ENCODE measurements at regions not wholly inside any gene's neighbourhood (a gene's known extent, or its start where the extent isn't known, plus 50 kb on each side); places are given as distances from the start of the nearest gene placed in this dataset.

DNA sequence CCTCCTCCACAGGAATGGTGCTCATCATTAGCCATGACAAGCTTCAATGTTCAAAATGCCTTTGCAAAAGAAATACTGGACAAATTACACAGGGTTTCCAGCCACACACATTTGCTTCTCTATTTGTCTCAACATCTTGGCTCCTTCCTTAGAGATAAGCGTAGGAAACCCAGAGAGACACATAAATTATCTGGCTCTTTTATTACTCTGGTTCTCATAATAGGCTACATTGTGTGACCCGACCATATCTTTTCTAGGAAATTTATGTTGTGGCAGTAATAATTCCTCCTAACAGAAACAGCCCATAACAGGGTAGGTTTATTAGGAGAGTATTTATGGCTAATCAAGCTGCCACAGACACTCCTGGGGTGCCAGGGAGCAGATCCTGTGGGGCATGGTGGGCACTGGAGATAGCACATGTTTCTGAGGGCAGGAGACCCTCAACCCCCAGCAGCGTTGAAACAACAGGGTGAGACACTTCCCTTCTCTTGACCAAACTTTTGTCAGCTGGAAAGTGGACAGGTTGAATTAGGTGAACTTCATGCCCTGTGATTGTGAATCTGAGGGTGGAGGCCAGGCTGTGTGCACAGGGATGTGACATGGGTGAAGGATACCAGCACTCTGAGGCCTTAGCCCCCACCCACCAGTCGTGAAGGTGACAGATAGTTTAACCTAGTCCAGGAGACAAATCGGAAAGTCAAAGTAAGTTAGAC, 295.9 kb upstream of the ZNF32 start:
- POLR2A ChIA-PET: no interaction called here

DNA sequence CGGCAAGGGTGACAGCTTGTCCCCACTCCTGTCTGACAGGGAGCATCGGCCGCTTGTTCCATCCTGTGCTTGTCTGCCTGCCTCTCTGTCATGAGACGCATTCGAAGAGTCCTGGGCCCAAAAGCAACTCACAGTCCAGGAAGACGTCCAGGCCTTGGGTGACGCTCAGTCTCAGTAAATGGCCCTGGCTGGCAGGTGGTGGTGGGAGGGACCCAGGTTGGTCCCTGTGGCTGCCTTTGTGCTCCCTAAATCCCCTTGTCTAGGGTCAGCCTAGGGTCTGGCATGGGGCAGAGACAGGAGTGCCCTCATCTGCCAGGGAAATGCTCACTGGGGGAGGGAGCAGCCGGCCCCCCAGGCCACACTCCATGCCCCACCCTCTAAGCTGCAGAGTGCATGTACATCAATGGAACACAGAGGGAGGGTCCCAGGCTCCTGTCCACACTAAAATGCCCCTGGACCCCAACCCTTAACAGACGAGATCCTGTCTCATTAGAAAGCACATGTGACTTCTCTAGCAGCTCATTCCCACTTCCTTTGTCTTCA, 295.2 kb upstream of the ZNF32 start:
- ChIA-PET CTCF (no interaction called here), POLR2A (no interaction called here)
- H3K27me3 Mint-ChIP-seq (ENCODE audit: low read depth): peaks cover 10% of the 10 kb centered on the region
- ATAC-seq: no peak
- DNase-seq: peak; percentile 4
- peaks cover 13% of the 10 kb centered on the region for H3K4me1 Mint-ChIP-seq (ENCODE audit: low read depth)
- H3K4me3 Mint-ChIP-seq: no peak overlapping the region
- H3K36me3 Mint-ChIP-seq (ENCODE audit: low read depth): no peaks in the 10 kb centered on the region
- no peaks in the 10 kb centered on the region for H3K9me3 Mint-ChIP-seq (ENCODE audit: insufficient read depth)
- no peak overlapping the region for H3K27ac Mint-ChIP-seq

More for the DNA sequence above, 295.9 kb upstream of the ZNF32 start:
- CTCF ChIA-PET: no interaction called here
- Mint-ChIP-seq H3K4me3 (no peak overlapping the region), H3K36me3 (ENCODE audit: low read depth) (no peaks in the 10 kb centered on the region), H3K4me1 (ENCODE audit: low read depth) (peaks cover 12% of the 10 kb centered on the region), H3K27ac (no peak overlapping the region), H3K9me3 (ENCODE audit: insufficient read depth) (no peaks in the 10 kb centered on the region), H3K27me3 (ENCODE audit: low read depth) (peaks cover 10% of the 10 kb centered on the region)
- ATAC-seq (no peak), DNase-seq (peak; percentile 7)

DNA sequence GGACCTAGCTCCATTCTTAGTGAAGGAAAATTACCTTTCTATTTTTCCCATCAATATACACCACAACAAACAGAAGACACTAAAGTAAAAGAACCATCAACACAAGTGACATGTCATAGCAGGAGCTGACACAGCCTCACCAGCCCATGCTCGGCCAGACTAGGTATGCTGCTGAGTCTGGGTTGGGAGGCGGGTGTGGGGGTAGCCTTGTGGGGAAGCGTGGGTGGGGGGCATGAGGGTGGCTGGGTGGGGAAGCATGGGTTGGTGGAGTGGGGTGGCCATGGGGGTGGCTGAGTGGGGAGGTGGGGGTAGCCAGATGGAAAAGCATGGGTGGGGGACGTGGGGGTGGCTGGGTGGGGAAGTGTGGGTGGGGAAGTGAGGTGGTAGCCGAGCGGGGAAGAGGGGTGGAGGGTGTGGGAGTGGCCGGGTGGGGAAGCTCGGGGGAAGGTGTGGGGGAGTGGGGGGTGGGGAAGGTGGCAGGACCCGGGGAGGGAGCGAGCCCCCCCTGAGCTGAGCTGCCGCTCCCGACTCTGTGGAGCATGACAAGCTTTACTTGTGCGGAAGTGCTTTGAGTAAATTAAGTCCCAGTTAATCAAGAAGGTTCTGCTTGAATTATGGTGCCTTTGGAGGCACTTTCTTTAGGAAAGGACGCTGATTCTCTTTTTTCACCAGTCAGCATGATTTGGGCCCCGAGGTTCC, 294.6 kb upstream of the ZNF32 start:
- H3K4me1 Mint-ChIP-seq (ENCODE audit: low read depth): peaks cover 13% of the 10 kb centered on the region
- CTCF ChIA-PET: no interaction called here
- DNase-seq: peak; percentile 10

DNA sequence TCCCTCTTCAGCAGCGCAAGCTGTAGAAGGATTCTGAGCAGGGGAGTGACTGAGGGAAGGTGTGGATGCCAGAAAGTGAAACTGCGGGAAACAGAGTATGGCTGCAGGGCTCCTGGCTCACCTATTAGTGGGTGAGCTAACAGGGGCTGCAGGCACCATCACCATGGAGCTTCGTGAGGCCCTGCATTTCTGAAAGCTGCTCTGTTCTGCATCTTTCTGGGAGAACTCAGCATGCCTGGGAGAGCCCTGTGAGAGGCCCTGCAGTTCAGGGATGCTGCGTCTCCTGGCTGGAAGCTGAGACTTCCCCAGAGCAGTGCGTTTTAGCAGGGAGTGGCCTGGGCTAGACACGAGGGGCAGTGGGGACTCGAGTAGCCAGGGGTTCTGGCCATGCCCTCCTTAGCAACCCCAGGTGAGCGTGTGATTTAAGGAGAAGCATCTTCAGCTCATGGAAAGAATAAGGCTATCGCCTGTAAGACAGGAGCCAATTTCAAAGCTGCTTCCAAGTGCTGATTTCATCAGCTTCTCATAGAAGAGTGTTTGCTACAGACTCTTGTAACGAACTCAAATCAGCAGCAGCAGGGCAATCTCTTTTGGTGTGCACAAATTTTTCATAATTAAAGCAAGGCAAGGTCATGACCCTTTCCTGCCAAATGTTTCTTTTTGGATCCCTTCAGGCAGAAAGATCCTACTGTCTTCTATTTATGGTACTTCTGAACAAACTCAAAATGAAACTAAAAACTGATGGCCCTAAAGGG, 293.6 kb upstream of the ZNF32 start:
- H3K36me3 Mint-ChIP-seq (ENCODE audit: low read depth): no peaks in the 10 kb centered on the region
- ATAC-seq (no peak), DNase-seq (no peak)
- peaks cover 13% of the 10 kb centered on the region for H3K4me1 Mint-ChIP-seq (ENCODE audit: low read depth)
- ChIA-PET POLR2A (interaction anchor here (0.6 kb wide), 1 partner anchor 1500 kb away, joined by 4 read pairs; no protein-coding TSS in a partner anchor), CTCF (no interaction called here)
- H3K27me3 Mint-ChIP-seq (ENCODE audit: low read depth): peaks cover under 1% of the 10 kb centered on the region
- no peak overlapping the region for H3K4me3 Mint-ChIP-seq
- H3K27ac Mint-ChIP-seq: no peak overlapping the region
- no peaks in the 10 kb centered on the region for H3K9me3 Mint-ChIP-seq (ENCODE audit: insufficient read depth)

More for the DNA sequence above, 294.6 kb upstream of the ZNF32 start:
- H3K27ac Mint-ChIP-seq: no peak overlapping the region
- peaks cover 6% of the 10 kb centered on the region for H3K27me3 Mint-ChIP-seq (ENCODE audit: low read depth)
- H3K9me3 Mint-ChIP-seq (ENCODE audit: insufficient read depth): no peaks in the 10 kb centered on the region
- POLR2A ChIA-PET: no interaction called here
- no peak for ATAC-seq
- no peaks in the 10 kb centered on the region for H3K36me3 Mint-ChIP-seq (ENCODE audit: low read depth)
- no peak overlapping the region for H3K4me3 Mint-ChIP-seq

DNA sequence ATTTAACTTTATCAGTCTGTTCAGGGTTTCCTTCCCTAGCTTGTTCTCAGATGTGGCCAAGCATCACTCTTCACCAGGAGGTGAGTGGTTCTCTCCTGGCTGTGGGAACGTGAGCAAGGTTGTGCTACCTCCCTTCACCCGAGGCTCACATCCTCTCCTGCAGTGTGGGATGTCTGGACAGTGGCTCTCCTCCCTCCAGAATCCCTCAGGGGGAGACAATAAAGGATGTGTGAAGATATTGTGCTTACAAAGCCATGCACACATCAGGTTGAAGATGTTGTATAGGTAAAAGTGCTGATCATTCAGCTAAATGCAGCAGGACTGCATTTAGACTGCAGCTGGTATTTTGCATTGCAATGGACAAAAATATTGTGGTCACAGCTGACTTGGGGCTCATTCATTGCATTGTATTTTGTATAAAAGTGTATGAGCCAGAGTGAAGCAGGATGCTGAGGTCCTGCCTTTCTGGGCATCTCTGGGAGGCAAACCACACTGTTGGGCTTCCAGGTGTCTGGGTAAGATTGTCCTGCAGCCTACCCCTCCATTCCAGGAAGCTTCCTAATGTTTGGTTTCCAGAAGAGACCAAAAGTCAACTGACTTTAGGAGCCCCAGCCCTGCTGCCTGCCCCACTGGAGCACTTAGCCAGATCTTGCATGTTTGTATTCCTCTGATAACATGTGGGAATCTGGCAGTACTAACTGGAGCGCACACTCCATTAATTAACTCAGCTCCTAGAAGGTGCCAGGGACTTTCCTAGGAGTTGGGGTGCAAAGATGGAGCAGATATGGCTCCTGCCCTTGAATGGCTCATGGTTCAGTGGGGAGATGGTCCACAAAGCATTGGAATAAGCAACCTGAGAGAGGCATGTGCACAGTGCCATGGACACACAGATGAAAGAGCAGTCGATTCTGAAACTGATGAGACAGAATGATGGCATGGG, 292.5 kb upstream of the ZNF32 start:
- ATAC-seq (no peak), DNase-seq (peak; percentile 17)
- ChIA-PET POLR2A (no interaction called here), CTCF (interaction anchor here (1.4 kb wide), 1 partner anchor 251 kb away, joined by 4 read pairs; no protein-coding TSS in a partner anchor)
- Mint-ChIP-seq H3K4me1 (ENCODE audit: low read depth) (peaks cover 13% of the 10 kb centered on the region), H3K36me3 (ENCODE audit: low read depth) (no peaks in the 10 kb centered on the region), H3K27me3 (ENCODE audit: low read depth) (no peaks in the 10 kb centered on the region), H3K27ac (no peak overlapping the region), H3K4me3 (no peak overlapping the region), H3K9me3 (ENCODE audit: insufficient read depth) (no peaks in the 10 kb centered on the region)

DNA sequence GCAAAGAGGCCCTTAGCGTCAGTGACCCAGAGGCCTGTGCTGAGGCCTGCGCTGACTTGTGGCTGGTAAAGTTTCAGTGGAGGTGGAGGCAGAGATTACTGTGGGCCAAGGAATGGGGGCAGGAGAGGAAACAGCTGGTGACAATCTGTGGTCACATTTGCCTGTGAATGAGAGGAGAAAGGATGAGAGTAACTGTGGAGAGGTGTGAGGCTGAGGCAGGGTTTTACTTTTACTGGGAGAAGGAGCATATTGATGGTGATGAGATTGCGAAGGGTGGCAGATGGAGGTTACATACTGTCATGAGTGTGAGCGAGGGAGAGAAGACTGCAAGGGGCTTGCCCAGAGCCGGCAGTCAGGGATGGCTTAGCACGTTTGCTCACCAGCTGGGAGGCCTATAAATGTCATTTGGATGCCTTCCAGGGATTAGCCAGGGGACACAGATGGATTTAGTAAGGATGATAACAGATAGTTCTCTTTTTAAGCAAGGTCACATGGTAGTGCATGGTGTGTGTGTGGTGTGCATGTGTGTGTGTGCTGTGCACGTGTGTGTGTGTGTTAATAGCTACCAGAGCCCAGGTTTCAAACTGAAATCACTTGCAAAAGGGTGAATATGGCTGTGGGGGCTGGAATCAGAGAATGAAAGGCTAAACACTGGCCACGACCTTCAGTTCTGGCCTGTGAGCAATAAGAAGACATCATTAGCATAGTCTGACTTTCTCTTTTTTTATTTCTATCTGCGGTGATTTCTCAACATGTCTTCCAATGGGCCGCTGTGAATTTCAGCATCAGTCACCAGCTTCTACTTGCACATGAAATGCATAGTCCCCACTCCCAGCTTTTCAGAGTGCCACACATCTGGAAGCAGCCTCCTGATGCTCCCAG, 291.5 kb upstream of the ZNF32 start:
- H3K4me3 Mint-ChIP-seq: no peak overlapping the region
- CTCF ChIA-PET: interaction anchor here (1.4 kb wide), 1 partner anchor 250 kb away, joined by 4 read pairs; no protein-coding TSS in a partner anchor
- DNase-seq (no peak), ATAC-seq (no peak)
- no peak overlapping the region for H3K27ac Mint-ChIP-seq
- peaks cover 5% of the 10 kb centered on the region for H3K27me3 Mint-ChIP-seq (ENCODE audit: low read depth)
- no peaks in the 10 kb centered on the region for H3K36me3 Mint-ChIP-seq (ENCODE audit: low read depth)
- no peaks in the 10 kb centered on the region for H3K9me3 Mint-ChIP-seq (ENCODE audit: insufficient read depth)
- H3K4me1 Mint-ChIP-seq (ENCODE audit: low read depth): peaks cover 13% of the 10 kb centered on the region
- POLR2A ChIA-PET: no interaction called here

DNA sequence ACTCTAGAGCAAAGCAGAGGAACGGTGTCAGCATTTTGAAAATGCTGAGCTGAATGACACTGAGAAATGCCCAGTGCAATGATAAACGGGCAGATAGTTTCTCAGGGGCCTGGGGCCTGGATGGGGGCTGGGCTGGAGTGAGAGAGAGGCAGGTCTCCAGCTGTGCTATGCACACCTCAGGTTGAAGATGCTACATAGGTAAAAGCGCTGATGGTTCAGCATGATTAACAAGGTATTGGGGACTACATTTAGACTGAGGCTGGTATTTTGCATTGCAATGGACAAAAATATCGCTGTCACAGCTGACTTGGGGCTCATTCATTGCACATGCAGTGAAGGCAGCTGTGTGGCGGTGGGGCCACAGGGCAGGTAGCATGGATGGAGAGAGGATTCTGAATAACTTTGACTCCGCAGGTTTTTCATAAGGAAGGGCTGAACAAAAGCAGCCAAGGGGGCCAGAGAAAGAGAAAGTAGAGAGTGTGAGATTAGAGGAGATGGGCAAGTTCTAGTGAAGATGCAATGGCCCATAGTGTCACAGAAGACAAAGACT, 290.8 kb upstream of the ZNF32 start:
- ATAC-seq: no peak
- Mint-ChIP-seq H3K9me3 (ENCODE audit: insufficient read depth) (no peaks in the 10 kb centered on the region), H3K27me3 (ENCODE audit: low read depth) (peaks cover 5% of the 10 kb centered on the region), H3K4me1 (ENCODE audit: low read depth) (peaks cover 13% of the 10 kb centered on the region), H3K27ac (no peak overlapping the region), H3K36me3 (ENCODE audit: low read depth) (no peaks in the 10 kb centered on the region), H3K4me3 (no peak overlapping the region)
- CTCF ChIA-PET: no interaction called here
- POLR2A ChIA-PET: no interaction called here
- peak; percentile 12 for DNase-seq

DNA sequence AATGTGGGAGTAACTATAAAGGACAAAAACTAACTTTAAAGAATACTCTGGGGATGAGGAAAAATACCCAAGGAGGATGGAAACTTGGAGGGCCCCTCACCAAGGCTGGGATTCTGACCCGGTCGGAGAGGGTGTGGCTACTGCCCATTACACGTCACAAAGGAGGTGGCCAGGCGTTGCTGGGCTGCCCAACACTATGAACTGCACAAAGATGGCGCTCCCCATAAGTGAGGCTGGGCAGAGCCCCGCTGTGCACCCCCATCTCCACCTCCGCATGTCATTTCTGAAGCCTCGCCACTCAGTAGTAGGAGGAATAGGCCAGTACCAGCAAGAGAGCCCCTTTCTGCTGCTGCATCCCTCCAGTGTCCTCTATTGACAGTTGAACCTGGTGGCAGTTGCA, 290.1 kb upstream of the ZNF32 start:
- no peaks in the 10 kb centered on the region for H3K36me3 Mint-ChIP-seq (ENCODE audit: low read depth)
- H3K27ac Mint-ChIP-seq: no peak overlapping the region
- no peak for ATAC-seq
- no peaks in the 10 kb centered on the region for H3K9me3 Mint-ChIP-seq (ENCODE audit: insufficient read depth)
- H3K4me3 Mint-ChIP-seq: no peak overlapping the region
- ChIA-PET POLR2A (no interaction called here), CTCF (no interaction called here)
- DNase-seq: peak; percentile 13
- peaks cover 5% of the 10 kb centered on the region for H3K27me3 Mint-ChIP-seq (ENCODE audit: low read depth)
- H3K4me1 Mint-ChIP-seq (ENCODE audit: low read depth): peaks cover 13% of the 10 kb centered on the region

DNA sequence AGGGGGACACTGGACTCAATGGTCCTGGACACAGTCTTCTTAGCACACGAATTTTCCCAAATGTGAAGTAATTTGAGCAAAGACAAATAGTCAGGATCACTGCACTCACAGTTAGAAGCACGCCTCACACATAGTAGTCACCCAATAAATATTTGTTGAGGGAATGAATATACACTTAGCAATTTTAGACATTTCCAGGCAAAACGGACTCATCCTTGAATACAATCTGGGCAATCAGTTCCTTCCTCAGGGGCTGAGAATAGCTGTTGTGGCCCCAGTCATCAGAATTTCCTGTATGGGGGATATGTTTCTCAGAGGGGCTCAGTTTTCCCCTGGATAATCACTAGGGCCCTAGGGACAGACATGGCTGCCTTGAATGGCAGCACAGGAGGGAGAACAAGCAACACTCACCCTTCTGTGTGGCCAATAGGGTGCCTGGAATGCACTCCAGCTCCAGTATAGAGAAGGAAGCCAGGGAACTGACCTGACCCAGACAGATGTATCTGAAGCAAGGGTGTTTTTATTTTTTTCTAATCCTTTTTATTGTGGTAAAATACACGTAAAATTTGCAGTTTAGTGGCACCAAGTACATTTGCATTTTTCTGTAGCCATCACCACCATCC, 282.7 kb upstream of the ZNF32 start:
- H3K36me3 Mint-ChIP-seq (ENCODE audit: low read depth): no peaks in the 10 kb centered on the region
- ATAC-seq: no peak
- H3K27ac Mint-ChIP-seq: no peak overlapping the region
- H3K27me3 Mint-ChIP-seq (ENCODE audit: low read depth): peaks cover 5% of the 10 kb centered on the region
- no peaks in the 10 kb centered on the region for H3K9me3 Mint-ChIP-seq (ENCODE audit: insufficient read depth)
- no peak for DNase-seq
- POLR2A ChIA-PET: no interaction called here
- H3K4me1 Mint-ChIP-seq (ENCODE audit: low read depth): no peaks in the 10 kb centered on the region
- H3K4me3 Mint-ChIP-seq: no peak overlapping the region
- CTCF ChIA-PET: no interaction called here

DNA sequence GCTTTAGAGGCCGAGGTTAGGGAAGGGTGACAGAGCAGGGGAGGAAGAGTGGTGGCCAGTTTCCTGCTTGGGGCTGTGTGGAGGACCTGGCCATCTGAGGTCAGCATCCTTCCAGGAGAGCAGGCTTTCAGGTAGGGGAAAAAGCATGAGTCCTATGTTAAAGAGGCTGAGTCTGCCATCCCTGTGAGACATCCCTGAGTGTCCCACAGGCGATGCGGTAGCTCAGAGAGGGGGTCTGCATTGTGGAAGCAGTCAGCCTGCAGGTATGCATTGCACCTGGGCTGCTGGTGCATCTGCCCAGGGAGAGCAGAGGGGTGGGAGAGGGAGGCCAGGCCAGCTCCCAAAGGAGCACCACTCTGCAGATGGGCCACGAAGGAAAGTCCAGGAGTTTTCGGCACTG, 282.1 kb upstream of the ZNF32 start:
- ATAC-seq: no peak

More for the DNA sequence above, 282.1 kb upstream of the ZNF32 start:
- peaks cover 1% of the 10 kb centered on the region for H3K27me3 Mint-ChIP-seq (ENCODE audit: low read depth)
- DNase-seq: no peak
- POLR2A ChIA-PET: no interaction called here
- CTCF ChIA-PET: no interaction called here
- no peaks in the 10 kb centered on the region for H3K9me3 Mint-ChIP-seq (ENCODE audit: insufficient read depth)
- no peak overlapping the region for H3K4me3 Mint-ChIP-seq
- no peaks in the 10 kb centered on the region for H3K36me3 Mint-ChIP-seq (ENCODE audit: low read depth)
- H3K4me1 Mint-ChIP-seq (ENCODE audit: low read depth): no peaks in the 10 kb centered on the region
- H3K27ac Mint-ChIP-seq: no peak overlapping the region

Data from activated CD8-positive, alpha-beta T cell treated with anti-CD3 and anti-CD28 coated beads, Interleukin-2, amount 10 ng/mL, durations not matched to agents 7 days and 5 days (primary cell).